Lower leg skin (tissue), 4 donors: ENCODE measurements at regions not wholly inside any gene's neighbourhood (a gene's known extent, or its start where the extent isn't known, plus 50 kb on each side); places are given as distances from the start of the nearest gene placed in this dataset.

Experiments used
- DNase-seq, 2 donors: peaks; one replicate each; pipeline ENCODE4 v3.0.0-alpha.2; 2019; ENCODE audit warnings: low spot score in 2 of 2
- H3K4me3 ChIP-seq: fragments of 200-600 bp; sonication (generic); 2 replicates; pipeline ENCODE4 v1.5.1; 2017; ENCODE audit warnings: mild to moderate bottlenecking, low read depth; ENCODE audit not compliant: poor library complexity, severe bottlenecking
- POLR2A ChIP-seq, 2 donors: fragments of 450-650 bp; IDR thresholded peaks; one replicate each; pipeline ENCODE4 v1.6.1; 2016 to 2017; ENCODE audit warnings: antibody characterized with exemption in 2 of 2, mild to moderate bottlenecking in 1 of 2, moderate library complexity in 1 of 2
- WGBS, 2 donors: methylation state at CpG; one replicate each; pipeline ENCODE4 v1.1.5; 2018; 5-methylcytosine and 5-hydroxymethylcytosine counted together
- intact Hi-C: fragments of 100-400 bp; cut with DNase I; formaldehyde crosslinking; loops from one replicate; pipeline ENCODE4 v1.15.0; 2023; ENCODE audit warnings: low total_unique reads
- TF ChIP-seq, protein P1 (sequence below), 3 donors: fragments of 450-650 bp; IDR thresholded peaks; one replicate each; pipeline ENCODE4 v1.5.1; 2016; ENCODE audit warnings: antibody characterized with exemption in 3 of 3, mild to moderate bottlenecking in 3 of 3, moderate library complexity in 2 of 3

DNA sequence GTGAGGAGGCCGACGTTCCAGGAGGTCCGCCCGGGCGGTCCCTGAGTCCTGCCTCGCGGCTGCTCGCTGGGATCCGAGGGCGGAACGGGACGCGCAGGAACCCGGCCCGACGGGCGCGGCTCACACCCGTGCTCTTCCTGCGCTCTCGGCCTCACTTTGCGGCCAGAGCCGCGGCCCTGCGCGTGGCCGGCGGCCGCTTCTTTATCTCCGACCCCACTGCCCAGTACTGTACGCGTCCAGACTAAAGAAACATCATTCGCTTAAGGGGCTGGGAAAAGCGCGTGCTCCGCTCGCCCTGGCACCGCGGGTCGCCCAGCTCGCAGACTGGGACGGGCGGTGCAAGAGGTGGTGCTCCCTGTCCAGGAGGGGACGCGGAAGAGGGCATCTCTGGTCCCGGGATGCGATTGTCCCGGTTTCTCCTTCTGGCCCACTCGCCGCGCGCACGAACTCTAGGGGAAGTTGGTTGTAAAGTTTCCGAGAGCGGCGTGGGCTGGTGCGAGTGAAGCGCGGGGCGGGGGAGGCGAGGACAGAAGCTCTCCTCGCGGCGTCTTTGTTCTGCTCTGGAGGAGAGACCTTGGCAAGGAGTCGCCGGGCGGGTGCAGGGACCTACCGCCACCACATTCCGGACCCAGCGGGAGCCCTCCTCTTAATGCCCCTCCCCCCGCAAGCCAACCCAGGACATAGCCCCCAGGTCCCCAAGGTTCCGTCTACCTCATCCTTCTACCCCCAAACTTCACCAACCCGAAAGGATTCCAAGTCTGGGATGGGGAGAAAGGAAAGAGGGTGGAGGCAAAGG is 71.0 kb downstream of the SOX4 start:
- intact Hi-C loops: no loop called here
- WGBS, 2 donors: 0 to 3% methylated on average over 56 to 63 of the region's 73 CpGs
- no peak for DNase-seq
- peak overlapping the region; percentile 11 for H3K4me3 ChIP-seq
- TF ChIP-seq POLR2A (IDR thresholded peaks at IDR 0.05): no peak
- TF ChIP-seq, protein P1, sequence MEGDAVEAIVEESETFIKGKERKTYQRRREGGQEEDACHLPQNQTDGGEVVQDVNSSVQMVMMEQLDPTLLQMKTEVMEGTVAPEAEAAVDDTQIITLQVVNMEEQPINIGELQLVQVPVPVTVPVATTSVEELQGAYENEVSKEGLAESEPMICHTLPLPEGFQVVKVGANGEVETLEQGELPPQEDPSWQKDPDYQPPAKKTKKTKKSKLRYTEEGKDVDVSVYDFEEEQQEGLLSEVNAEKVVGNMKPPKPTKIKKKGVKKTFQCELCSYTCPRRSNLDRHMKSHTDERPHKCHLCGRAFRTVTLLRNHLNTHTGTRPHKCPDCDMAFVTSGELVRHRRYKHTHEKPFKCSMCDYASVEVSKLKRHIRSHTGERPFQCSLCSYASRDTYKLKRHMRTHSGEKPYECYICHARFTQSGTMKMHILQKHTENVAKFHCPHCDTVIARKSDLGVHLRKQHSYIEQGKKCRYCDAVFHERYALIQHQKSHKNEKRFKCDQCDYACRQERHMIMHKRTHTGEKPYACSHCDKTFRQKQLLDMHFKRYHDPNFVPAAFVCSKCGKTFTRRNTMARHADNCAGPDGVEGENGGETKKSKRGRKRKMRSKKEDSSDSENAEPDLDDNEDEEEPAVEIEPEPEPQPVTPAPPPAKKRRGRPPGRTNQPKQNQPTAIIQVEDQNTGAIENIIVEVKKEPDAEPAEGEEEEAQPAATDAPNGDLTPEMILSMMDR (IDR thresholded peaks at IDR 0.05): no peak

DNA sequence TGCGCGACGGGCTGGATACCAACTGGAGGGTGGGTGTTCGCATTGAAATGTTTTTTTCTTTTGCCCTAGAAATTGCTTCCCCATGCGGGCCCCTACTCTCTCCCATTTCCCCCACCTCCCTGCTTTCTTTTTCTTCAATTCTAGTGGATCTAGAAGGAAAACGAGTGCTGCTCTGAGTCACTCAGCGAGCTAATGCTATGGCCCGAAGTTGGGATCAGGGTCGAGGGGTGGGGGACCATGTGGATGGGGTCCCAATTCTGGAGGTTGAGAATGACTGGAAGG is 71.5 kb downstream of the SOX4 start:
- no peak for DNase-seq
- H3K4me3 ChIP-seq: peak overlapping the region; percentile 11
- TF ChIP-seq POLR2A (IDR thresholded peaks at IDR 0.05): no peak
- TF ChIP-seq, protein P1 (IDR thresholded peaks at IDR 0.05): no peak
- intact Hi-C loops: no loop called here
- WGBS, 2 donors: 2 to 4% methylated on average over 9 of the region's 9 CpGs

DNA sequence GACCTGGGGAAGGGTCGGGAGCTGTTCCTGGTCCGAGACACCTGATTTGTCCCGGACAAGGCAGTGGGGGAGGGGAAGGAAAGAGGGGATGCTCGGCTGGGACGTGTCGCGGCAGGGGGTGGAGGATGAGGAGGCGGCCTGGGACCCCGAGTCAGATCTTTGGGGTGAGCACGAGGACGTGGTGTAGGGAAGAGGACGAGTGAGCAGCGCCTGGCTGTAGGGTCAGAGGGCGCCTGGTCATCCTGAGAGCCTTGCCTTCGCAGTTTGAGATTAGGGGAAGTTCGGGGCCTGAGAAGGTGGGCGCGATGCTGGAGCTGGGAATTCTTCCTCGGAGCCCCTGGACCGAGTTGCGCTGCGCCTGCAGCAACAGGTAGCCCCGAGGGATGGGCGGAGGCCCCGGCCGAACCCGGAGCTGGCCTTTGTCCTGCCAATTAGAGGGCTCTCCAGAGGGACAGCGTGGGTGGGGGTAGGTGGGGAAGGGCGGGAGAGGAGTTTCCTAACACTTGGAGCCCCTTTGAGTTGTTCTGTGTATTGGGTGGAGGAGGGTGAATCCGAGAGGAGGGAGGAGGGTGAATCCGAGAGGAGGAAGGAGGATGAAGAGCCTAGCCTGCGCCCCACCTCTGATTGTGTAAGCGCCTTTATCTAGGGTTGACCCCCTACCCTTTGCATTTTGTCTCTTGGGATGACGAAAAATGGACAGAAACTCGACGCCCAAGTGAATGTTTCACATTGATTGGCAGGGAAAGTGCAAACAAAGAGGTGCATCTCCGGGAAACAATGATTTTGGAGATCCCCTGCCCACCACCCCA is 72.0 kb downstream of the SOX4 start:
- peak overlapping the region; percentile 11 for H3K4me3 ChIP-seq
- TF ChIP-seq, protein P1 (IDR thresholded peaks at IDR 0.05): no peak
- no peak for TF ChIP-seq POLR2A (IDR thresholded peaks at IDR 0.05)
- DNase-seq: no peak
- 3 to 8% methylated on average over 36 to 37 of the region's 37 CpGs for WGBS, 2 donors
- intact Hi-C loops: no loop called here

- intact Hi-C loops: no loop called here
- TF ChIP-seq, protein P1 (IDR thresholded peaks at IDR 0.05): no peak
- no peak for TF ChIP-seq POLR2A (IDR thresholded peaks at IDR 0.05)
- H3K4me3 ChIP-seq: peak overlapping the region; percentile 2
- DNase-seq: no peak
- 1 to 2% methylated on average over 22 to 33 of the region's 33 CpGs for WGBS, 2 donors
Measured at GRCh38 chr6:21666201-21666691, 72.7 kb downstream of the SOX4 start.

DNA sequence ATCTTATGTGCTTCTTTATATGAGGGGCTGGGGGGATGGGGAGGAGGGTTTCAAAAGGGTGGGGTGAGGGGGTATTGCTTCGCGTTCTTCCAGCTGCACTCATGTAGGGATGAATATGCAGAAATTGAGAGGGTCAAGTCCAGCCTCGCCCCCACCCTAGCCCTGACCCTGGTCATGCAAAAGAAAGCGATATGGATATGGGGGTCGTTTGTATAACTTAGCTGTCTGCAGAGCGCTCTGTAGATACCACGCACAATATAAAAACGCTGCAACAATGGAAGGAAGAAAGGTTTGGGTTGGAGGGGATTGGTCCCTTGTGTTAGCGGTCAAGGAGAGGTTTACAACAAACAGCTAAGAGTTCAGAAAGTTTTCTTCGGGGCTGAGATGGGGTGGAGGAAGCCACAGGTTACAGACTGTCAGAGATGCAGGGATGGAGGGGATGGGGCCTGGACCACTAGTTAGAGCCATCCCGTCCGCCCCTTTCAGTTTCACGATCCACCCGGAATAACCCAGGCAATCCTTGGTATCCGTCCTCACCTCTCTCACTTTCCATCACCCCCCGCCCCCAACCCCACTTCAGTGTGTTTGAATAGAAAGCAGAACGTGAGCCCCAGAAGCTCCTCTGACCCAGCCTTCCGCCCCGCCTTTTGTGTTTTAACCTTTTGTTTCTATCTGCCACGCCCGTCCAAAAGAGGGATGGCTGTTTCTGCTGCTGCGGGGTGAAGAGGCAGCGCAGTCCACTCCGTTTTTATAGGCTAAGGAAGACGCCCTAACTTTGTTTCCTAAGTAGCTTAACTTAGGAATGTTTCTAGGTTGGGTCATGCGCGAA is 73.5 kb downstream of the SOX4 start:
- no peak overlapping the region for H3K4me3 ChIP-seq
- WGBS, 2 donors: 27 to 31% methylated on average over 27 of the region's 27 CpGs
- TF ChIP-seq, protein P1 (IDR thresholded peaks at IDR 0.05): no peak
- TF ChIP-seq POLR2A (IDR thresholded peaks at IDR 0.05): no peak
- DNase-seq: no peak
- intact Hi-C loops: no loop called here
